ENCODE measurements at regions not wholly inside any gene's neighbourhood (a gene's known extent, or its start where the extent isn't known, plus 50 kb on each side); places are given as distances from the start of the nearest gene placed in this dataset.
"Not testable (repeated sequence)": the region's sequence is repeated elsewhere in the genome, so short reads cannot be mapped to it uniquely, and the experiment has no call there.

GRCh38 chrX:102784550-102784949 is 64.0 kb downstream of the GPRASP3 start:
- no peak for DNase-seq

GRCh38 chrX:102787283-102787682 is 66.7 kb downstream of the GPRASP3 start:
- DNase-seq: no peak

GRCh38 chrX:102808336-102808735 is 87.8 kb downstream of the GPRASP3 start:
- DNase-seq: no peak

GRCh38 chrX:102818269-102818668 is 97.7 kb downstream of the GPRASP3 start:
- DNase-seq: not testable (repeated sequence)

GRCh38 chrX:102832661-102833060 is 104.4 kb upstream of the RAB40AL start:
- DNase-seq: peak; percentile 54

GRCh38 chrX:102833136-102833535 is 103.9 kb upstream of the RAB40AL start:
- no peak for DNase-seq

GRCh38 chrX:102835504-102836146 is 101.4 kb upstream of the RAB40AL start:
- no peak for DNase-seq

- DNase-seq: no peak
These were observed 99.2 kb upstream of the RAB40AL start for GRCh38 chrX:102837847-102838246.

GRCh38 chrX:102840871-102841705 is 96.0 kb upstream of the RAB40AL start:
- DNase-seq: peak; percentile 4

- DNase-seq: no peak
These were observed 95.4 kb upstream of the RAB40AL start for GRCh38 chrX:102841706-102842003.

GRCh38 chrX:102845020-102845419 is 92.1 kb upstream of the RAB40AL start:
- DNase-seq: no peak

GRCh38 chrX:102846544-102847236 is 90.4 kb upstream of the RAB40AL start:
- DNase-seq: no peak

GRCh38 chrX:102847362-102847761 is 89.7 kb upstream of the RAB40AL start:
- no peak for DNase-seq

GRCh38 chrX:102849396-102849795 is 87.7 kb upstream of the RAB40AL start:
- DNase-seq: no peak

GRCh38 chrX:102858826-102859549 is 78.1 kb upstream of the RAB40AL start:
- DNase-seq: not testable (repeated sequence)

- DNase-seq: no peak
These were observed 77.6 kb upstream of the RAB40AL start for GRCh38 chrX:102859550-102859871.

- no peak for DNase-seq
These were observed 76.8 kb upstream of the RAB40AL start for GRCh38 chrX:102860235-102860634.

- DNase-seq: peak; percentile 86
These were observed 73.3 kb upstream of the RAB40AL start for GRCh38 chrX:102863735-102864134.

GRCh38 chrX:102866981-102867656 is 70.0 kb upstream of the RAB40AL start:
- DNase-seq: no peak

GRCh38 chrX:102883491-102883890 is 53.6 kb upstream of the RAB40AL start:
- no peak for DNase-seq
